NCI-H2029 treated with DMSO at 0.1 percent for 48 hours (cell line): ENCODE measurements at regions not wholly inside any gene's neighbourhood (a gene's known extent, or its start where the extent isn't known, plus 50 kb on each side); places are given as distances from the start of the nearest gene placed in this dataset.

Experiments used
- DNase-seq: peaks from one replicate; lab custom pipeline; 2025; lab: John Stamatoyannopoulos, UW

- no peak for DNase-seq
These were observed 52.5 kb upstream of the CHD6 start for GRCh38 chr20:41670631-41671030.

GRCh38 chr20:41669708-41670263, 51.6 kb upstream of the CHD6 start:
- no peak for DNase-seq

- DNase-seq, result no peak
These were observed 50.0 kb upstream of the CHD6 start for GRCh38 chr20:41668057-41668749.
